ENCODE measurements at regions not wholly inside any gene's neighbourhood (a gene's known extent, or its start where the extent isn't known, plus 50 kb on each side); places are given as distances from the start of the nearest gene placed in this dataset.
"Not testable (repeated sequence)": the region's sequence is repeated elsewhere in the genome, so short reads cannot be mapped to it uniquely, and the experiment has no call there.

GRCh38 chr16:29271721-29272675, 134.5 kb downstream of the NPIPB11 start:
- H3K4me3 ChIP-seq (ENCODE audit: low read depth, low read length); DNase-seq (ENCODE audit: low read depth): not testable (repeated sequence)

GRCh38 chr16:29270923-29271322, 135.6 kb downstream of the NPIPB11 start:
- not testable (repeated sequence) for H3K4me3 ChIP-seq (ENCODE audit: low read depth, low read length); DNase-seq (ENCODE audit: low read depth)

- not testable (repeated sequence) for DNase-seq (ENCODE audit: low read depth); H3K4me3 ChIP-seq (ENCODE audit: low read depth, low read length)
These were observed 136.5 kb downstream of the NPIPB11 start for GRCh38 chr16:29270033-29270432.

- not testable (repeated sequence) for DNase-seq (ENCODE audit: low read depth); H3K4me3 ChIP-seq (ENCODE audit: low read depth, low read length)
These were observed 137.2 kb downstream of the NPIPB11 start for GRCh38 chr16:29269192-29269811.

GRCh38 chr16:29268785-29269191, 137.7 kb downstream of the NPIPB11 start:
- H3K4me3 ChIP-seq (ENCODE audit: low read depth, low read length); DNase-seq (ENCODE audit: low read depth): not testable (repeated sequence)

- not testable (repeated sequence) for DNase-seq (ENCODE audit: low read depth); H3K4me3 ChIP-seq (ENCODE audit: low read depth, low read length)
These were observed 138.2 kb downstream of the NPIPB11 start for GRCh38 chr16:29268348-29268747.

- not testable (repeated sequence) for H3K4me3 ChIP-seq (ENCODE audit: low read depth, low read length); DNase-seq (ENCODE audit: low read depth)
These were observed 138.6 kb downstream of the NPIPB11 start for GRCh38 chr16:29267891-29268290.

GRCh38 chr16:29267055-29267619, 139.4 kb downstream of the NPIPB11 start:
- DNase-seq (ENCODE audit: low read depth); H3K4me3 ChIP-seq (ENCODE audit: low read depth, low read length): not testable (repeated sequence)

- DNase-seq (ENCODE audit: low read depth): peak; percentile 6
These were observed 139.9 kb downstream of the NPIPB11 start for GRCh38 chr16:29266612-29267011.

GRCh38 chr16:29265255-29265853, 141.2 kb downstream of the NPIPB11 start:
- peak; percentile 59 for DNase-seq (ENCODE audit: low read depth)
- H3K4me3 ChIP-seq (ENCODE audit: low read depth, low read length): not testable (repeated sequence)

More at GRCh38 chr16:29266612-29267011, 139.9 kb downstream of the NPIPB11 start:
- H3K4me3 ChIP-seq (ENCODE audit: low read depth, low read length): not testable (repeated sequence)

- not testable (repeated sequence) for H3K4me3 ChIP-seq (ENCODE audit: low read depth, low read length); DNase-seq (ENCODE audit: low read depth)
These were observed 142.3 kb downstream of the NPIPB11 start for GRCh38 chr16:29264080-29264837.

GRCh38 chr16:29262725-29263124, 143.8 kb downstream of the NPIPB11 start:
- H3K4me3 ChIP-seq (ENCODE audit: low read depth, low read length); DNase-seq (ENCODE audit: low read depth): not testable (repeated sequence)

- DNase-seq (ENCODE audit: low read depth); H3K4me3 ChIP-seq (ENCODE audit: low read depth, low read length): not testable (repeated sequence)
These were observed 144.9 kb downstream of the NPIPB11 start for GRCh38 chr16:29261427-29262248.

- not testable (repeated sequence) for H3K4me3 ChIP-seq (ENCODE audit: low read depth, low read length); DNase-seq (ENCODE audit: low read depth)
These were observed 145.7 kb downstream of the NPIPB11 start for GRCh38 chr16:29260683-29261426.

- not testable (repeated sequence) for DNase-seq (ENCODE audit: low read depth); H3K4me3 ChIP-seq (ENCODE audit: low read depth, low read length)
These were observed 146.7 kb downstream of the NPIPB11 start for GRCh38 chr16:29259635-29260457.

- not testable (repeated sequence) for DNase-seq (ENCODE audit: low read depth); H3K4me3 ChIP-seq (ENCODE audit: low read depth, low read length)
These were observed 147.4 kb downstream of the NPIPB11 start for GRCh38 chr16:29258946-29259634.
